Loucy (cell line): ENCODE measurements at regions not wholly inside any gene's neighbourhood (a gene's known extent, or its start where the extent isn't known, plus 50 kb on each side); places are given as distances from the start of the nearest gene placed in this dataset.

ENCODE experiments used
- EZH2phosphoT487 ChIP-seq: fragments of 200-600 bp; IDR thresholded peaks from 2 replicates; pipeline ENCODE4 v1.6.1; 2018; ENCODE audit warnings: antibody characterized with exemption, mild to moderate bottlenecking, moderate library complexity, borderline replicate concordance
- TF ChIP-seq, protein P1 (sequence below): fragments of 200-600 bp; sonication (generic); conservative IDR thresholded peaks from 2 replicates; pipeline ENCODE4 v1.5.1; 2014; ENCODE audit warnings: mild to moderate bottlenecking, antibody characterized with exemption, low read length

- TF ChIP-seq, protein P1, sequence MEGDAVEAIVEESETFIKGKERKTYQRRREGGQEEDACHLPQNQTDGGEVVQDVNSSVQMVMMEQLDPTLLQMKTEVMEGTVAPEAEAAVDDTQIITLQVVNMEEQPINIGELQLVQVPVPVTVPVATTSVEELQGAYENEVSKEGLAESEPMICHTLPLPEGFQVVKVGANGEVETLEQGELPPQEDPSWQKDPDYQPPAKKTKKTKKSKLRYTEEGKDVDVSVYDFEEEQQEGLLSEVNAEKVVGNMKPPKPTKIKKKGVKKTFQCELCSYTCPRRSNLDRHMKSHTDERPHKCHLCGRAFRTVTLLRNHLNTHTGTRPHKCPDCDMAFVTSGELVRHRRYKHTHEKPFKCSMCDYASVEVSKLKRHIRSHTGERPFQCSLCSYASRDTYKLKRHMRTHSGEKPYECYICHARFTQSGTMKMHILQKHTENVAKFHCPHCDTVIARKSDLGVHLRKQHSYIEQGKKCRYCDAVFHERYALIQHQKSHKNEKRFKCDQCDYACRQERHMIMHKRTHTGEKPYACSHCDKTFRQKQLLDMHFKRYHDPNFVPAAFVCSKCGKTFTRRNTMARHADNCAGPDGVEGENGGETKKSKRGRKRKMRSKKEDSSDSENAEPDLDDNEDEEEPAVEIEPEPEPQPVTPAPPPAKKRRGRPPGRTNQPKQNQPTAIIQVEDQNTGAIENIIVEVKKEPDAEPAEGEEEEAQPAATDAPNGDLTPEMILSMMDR: no peak
- no peak for TF ChIP-seq EZH2phosphoT487
These were observed 249.6 kb upstream of the ROBO1 start for GRCh38 chr3:80017369-80017768.
